Osteocyte (in vitro differentiated cells): ENCODE measurements at regions not wholly inside any gene's neighbourhood (a gene's known extent, or its start where the extent isn't known, plus 50 kb on each side); places are given as distances from the start of the nearest gene placed in this dataset.

ENCODE experiments used
- DNase-seq: peaks from one replicate; pipeline ENCODE4 v3.0.0; 2021; ENCODE audit warnings: mixed read lengths; ENCODE audit not compliant: unreplicated experiment; ENCODE audit errors: extremely low spot score
- H3K27ac Mint-ChIP-seq: one replicate; pipeline ENCODE4 v1.8.0; 2021; ENCODE audit warnings: mild to moderate bottlenecking, mixed read lengths; ENCODE audit not compliant: unreplicated experiment
- H3K27me3 Mint-ChIP-seq: one replicate; pipeline ENCODE4 v1.8.0; 2021; ENCODE audit warnings: mixed read lengths; ENCODE audit not compliant: unreplicated experiment
- H3K36me3 Mint-ChIP-seq: one replicate; pipeline ENCODE4 v1.8.0; 2021; ENCODE audit warnings: mixed read lengths; ENCODE audit not compliant: unreplicated experiment
- H3K4me1 Mint-ChIP-seq: one replicate; pipeline ENCODE4 v1.8.0; 2021; ENCODE audit warnings: mixed read lengths; ENCODE audit not compliant: unreplicated experiment
- H3K4me3 Mint-ChIP-seq: one replicate; pipeline ENCODE4 v1.8.0; 2021; ENCODE audit warnings: mild to moderate bottlenecking, moderate library complexity, mixed read lengths; ENCODE audit not compliant: unreplicated experiment
- H3K9me3 Mint-ChIP-seq: one replicate; pipeline ENCODE4 v1.8.0; 2021; ENCODE audit warnings: mixed read lengths; ENCODE audit not compliant: unreplicated experiment
- TF ChIP-seq, protein P1 (sequence below): fragments of 200-600 bp; sonication (generic); IDR thresholded peaks from 2 replicates; pipeline ENCODE4 v1.5.0; 2021; ENCODE audit warnings: antibody characterized with exemption, mild to moderate bottlenecking, moderate library complexity

DNA sequence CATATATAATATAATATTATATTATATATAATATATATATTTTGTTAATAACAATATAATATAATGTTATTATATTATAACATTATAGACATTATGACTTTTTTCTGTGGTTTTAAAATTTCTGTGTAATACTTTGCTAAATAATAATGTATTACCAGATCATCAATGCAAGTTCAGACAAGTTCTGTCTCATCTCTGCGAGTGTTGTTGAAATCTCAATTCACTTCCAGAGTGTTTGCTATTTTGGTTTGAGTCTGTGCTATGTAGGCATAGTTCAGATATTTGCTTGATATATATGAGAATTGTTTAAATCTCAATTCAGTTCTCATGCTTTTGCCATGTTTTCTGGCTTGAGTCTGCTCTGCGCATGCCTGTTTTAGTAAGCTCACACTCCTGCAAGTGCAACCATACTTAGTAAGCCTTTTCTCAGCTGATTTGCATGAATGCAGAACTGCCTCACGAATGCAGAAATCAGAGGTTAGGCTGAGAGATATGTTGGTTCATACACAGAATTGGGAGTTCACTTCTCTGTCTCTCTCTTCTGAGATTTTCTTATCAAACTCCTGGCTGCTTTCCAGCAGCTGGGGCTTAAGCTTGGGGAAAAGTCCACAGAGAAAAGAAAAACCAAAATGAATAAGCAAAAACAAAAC lies 830.2 kb upstream of the SORCS1 start:
- Mint-ChIP-seq H3K9me3 (no peaks in the 10 kb centered on the region), H3K36me3 (no peaks in the 10 kb centered on the region), H3K27ac (no peak overlapping the region), H3K4me1 (no peaks in the 10 kb centered on the region), H3K27me3 (no peaks in the 10 kb centered on the region), H3K4me3 (no peak overlapping the region)
- TF ChIP-seq, protein P1, sequence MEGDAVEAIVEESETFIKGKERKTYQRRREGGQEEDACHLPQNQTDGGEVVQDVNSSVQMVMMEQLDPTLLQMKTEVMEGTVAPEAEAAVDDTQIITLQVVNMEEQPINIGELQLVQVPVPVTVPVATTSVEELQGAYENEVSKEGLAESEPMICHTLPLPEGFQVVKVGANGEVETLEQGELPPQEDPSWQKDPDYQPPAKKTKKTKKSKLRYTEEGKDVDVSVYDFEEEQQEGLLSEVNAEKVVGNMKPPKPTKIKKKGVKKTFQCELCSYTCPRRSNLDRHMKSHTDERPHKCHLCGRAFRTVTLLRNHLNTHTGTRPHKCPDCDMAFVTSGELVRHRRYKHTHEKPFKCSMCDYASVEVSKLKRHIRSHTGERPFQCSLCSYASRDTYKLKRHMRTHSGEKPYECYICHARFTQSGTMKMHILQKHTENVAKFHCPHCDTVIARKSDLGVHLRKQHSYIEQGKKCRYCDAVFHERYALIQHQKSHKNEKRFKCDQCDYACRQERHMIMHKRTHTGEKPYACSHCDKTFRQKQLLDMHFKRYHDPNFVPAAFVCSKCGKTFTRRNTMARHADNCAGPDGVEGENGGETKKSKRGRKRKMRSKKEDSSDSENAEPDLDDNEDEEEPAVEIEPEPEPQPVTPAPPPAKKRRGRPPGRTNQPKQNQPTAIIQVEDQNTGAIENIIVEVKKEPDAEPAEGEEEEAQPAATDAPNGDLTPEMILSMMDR, result no peak
- no peak for DNase-seq

DNA sequence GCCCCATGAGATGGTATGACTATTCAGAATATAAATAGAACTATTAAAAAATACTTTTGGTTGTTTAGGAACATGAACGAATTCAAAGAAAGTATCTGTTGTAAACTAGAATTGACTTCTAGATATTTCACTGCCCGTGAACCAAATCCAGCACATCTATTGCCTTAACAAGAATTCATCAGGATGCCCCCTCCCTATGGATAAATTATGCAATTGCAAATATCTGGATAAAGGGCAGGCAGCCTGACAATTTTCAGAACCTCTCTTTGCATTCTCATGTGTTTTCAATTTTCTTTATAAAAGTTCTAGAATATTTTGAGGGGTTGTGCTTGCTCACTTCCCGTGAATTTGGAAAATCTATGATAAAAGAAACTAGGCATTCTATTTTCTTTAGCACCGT lies 822.1 kb upstream of the SORCS1 start:
- TF ChIP-seq, protein P1, result no peak
- Mint-ChIP-seq H3K36me3 (no peaks in the 10 kb centered on the region), H3K9me3 (peaks cover 6% of the 10 kb centered on the region), H3K27me3 (no peaks in the 10 kb centered on the region), H3K4me3 (no peak overlapping the region), H3K27ac (no peak overlapping the region), H3K4me1 (no peaks in the 10 kb centered on the region)
- DNase-seq, result no peak

DNA sequence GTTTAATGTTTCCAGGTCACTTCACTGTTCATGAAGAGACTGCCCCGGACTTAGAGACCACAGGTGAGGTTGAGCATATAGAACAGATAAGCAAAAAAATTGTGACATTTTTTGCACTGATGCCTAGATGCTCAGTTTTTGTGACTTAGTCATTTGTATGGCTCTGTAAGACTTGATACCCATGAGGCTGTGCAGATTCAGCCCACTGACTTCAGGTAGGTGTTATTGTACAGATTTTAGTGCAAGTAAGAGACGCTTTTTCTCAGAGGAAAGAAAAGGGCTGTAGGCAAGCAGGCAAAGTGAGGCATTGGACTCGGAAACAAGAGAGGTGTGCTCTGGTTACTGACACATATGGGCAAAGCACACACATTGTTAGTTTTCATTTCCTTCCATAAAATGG lies 820.1 kb upstream of the SORCS1 start:
- H3K4me3 Mint-ChIP-seq, result no peak overlapping the region
- no peaks in the 10 kb centered on the region for H3K36me3 Mint-ChIP-seq
- H3K9me3 Mint-ChIP-seq, result peaks cover 10% of the 10 kb centered on the region
- no peaks in the 10 kb centered on the region for H3K27me3 Mint-ChIP-seq
- H3K4me1 Mint-ChIP-seq, result no peaks in the 10 kb centered on the region
- no peak overlapping the region for H3K27ac Mint-ChIP-seq
- DNase-seq, result no peak
- TF ChIP-seq, protein P1, result no peak

DNA sequence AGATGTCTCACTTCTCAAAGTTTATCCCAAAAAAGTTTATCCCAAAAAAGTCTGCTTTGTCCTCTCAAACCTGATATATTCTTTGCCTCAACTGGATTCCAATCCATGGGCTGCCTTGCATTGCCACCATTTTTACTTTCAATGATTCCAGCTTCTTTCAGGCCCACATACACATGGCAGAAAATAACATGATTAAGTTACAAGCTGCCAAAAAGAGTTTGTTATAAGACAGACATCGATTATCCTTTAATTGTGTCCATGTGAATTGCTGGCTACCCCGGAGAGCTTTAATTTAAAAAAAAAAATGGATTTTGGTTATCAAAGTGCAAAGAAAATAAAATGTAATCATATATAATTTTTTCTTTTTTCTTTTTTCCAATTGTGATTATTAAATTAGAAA lies 819.6 kb upstream of the SORCS1 start:
- H3K4me3 Mint-ChIP-seq, result no peak overlapping the region
- no peak overlapping the region for H3K27ac Mint-ChIP-seq
- no peaks in the 10 kb centered on the region for H3K4me1 Mint-ChIP-seq
- H3K9me3 Mint-ChIP-seq, result peaks cover 10% of the 10 kb centered on the region
- no peak for DNase-seq
- H3K36me3 Mint-ChIP-seq, result no peaks in the 10 kb centered on the region
- H3K27me3 Mint-ChIP-seq, result no peaks in the 10 kb centered on the region
- TF ChIP-seq, protein P1, result no peak

DNA sequence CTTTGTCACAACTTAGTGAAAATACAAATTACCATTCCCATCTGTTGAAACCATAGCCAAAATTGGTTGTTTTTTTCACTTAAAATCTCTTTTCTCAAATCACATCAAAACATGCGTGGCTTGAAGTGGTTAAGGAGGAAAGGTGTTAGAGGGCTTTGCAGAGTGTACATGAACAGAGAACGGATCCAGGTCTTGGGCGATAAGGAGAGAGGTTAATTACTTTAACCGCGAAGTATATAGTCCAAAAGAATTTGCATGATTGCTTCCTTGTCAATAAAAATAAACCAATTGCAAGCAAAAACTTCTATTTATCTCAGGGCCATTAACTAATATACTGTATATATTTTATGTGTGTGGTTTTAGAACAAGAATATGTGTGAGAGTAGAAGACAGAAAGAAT lies 813.9 kb upstream of the SORCS1 start:
- H3K36me3 Mint-ChIP-seq, result no peaks in the 10 kb centered on the region
- H3K27ac Mint-ChIP-seq, result no peak overlapping the region
- TF ChIP-seq, protein P1, result no peak
- no peak overlapping the region for H3K4me3 Mint-ChIP-seq
- H3K9me3 Mint-ChIP-seq, result peaks cover 42% of the 10 kb centered on the region
- DNase-seq, result no peak
- H3K27me3 Mint-ChIP-seq, result no peaks in the 10 kb centered on the region
- no peaks in the 10 kb centered on the region for H3K4me1 Mint-ChIP-seq
